ENCODE measurements at regions not wholly inside any gene's neighbourhood (a gene's known extent, or its start where the extent isn't known, plus 50 kb on each side); places are given as distances from the start of the nearest gene placed in this dataset.

DNA sequence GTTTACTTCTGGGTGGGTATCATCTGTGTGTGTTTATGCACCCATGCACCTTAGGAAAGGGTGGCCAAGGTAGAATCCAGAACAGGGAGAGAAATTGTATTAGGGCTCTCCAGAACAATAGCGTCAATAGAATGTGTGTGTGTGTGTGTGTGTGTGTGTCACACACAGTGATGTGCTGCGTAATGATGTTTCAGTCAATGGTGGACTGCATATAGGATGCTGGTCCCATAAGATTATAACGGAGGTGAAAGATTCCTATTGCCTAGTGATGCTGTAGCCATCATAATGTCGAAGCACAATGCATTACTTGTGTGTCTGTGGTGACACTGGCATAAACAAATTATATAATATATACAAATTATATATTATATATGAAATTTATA is 69.3 kb upstream of the PRR23C start:
- TF ChIP-seq POLR2A (IDR thresholded peaks at IDR 0.05): no peak
- TF ChIP-seq, protein P1, sequence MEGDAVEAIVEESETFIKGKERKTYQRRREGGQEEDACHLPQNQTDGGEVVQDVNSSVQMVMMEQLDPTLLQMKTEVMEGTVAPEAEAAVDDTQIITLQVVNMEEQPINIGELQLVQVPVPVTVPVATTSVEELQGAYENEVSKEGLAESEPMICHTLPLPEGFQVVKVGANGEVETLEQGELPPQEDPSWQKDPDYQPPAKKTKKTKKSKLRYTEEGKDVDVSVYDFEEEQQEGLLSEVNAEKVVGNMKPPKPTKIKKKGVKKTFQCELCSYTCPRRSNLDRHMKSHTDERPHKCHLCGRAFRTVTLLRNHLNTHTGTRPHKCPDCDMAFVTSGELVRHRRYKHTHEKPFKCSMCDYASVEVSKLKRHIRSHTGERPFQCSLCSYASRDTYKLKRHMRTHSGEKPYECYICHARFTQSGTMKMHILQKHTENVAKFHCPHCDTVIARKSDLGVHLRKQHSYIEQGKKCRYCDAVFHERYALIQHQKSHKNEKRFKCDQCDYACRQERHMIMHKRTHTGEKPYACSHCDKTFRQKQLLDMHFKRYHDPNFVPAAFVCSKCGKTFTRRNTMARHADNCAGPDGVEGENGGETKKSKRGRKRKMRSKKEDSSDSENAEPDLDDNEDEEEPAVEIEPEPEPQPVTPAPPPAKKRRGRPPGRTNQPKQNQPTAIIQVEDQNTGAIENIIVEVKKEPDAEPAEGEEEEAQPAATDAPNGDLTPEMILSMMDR (IDR thresholded peaks at IDR 0.05): no peak
